Thyroid gland (tissue), 4 donors: ENCODE measurements at regions not wholly inside any gene's neighbourhood (a gene's known extent, or its start where the extent isn't known, plus 50 kb on each side); places are given as distances from the start of the nearest gene placed in this dataset.

Source experiments
- DNase-seq, 2 donors: peaks; one replicate each; pipeline ENCODE4 v3.0.0-alpha.2; 2019
- H3K27ac ChIP-seq, 3 donors: fragments of 200-600 bp; sonication (generic); 1 replicate in 2 of 3; 2 replicates in 1 of 3; pipeline ENCODE4 v1.5.1; 2016 to 2019; ENCODE audit warnings: mild to moderate bottlenecking in 1 of 3, moderate library complexity in 1 of 3
- H3K27me3 ChIP-seq: fragments of 200-600 bp; sonication (generic); one replicate; pipeline ENCODE4 v1.5.1; 2019
- H3K36me3 ChIP-seq, 2 donors: fragments of 200-600 bp; sonication (generic); one replicate each; pipeline ENCODE4 v1.5.1; 2016 to 2019
- H3K4me1 ChIP-seq, 2 donors: fragments of 200-600 bp; sonication (generic); one replicate each; pipeline ENCODE4 v1.5.1; 2017 to 2019
- H3K4me3 ChIP-seq, 3 donors: fragments of 200-600 bp; sonication (generic); replicated peaks in 1 of 3; 1 replicate in 2 of 3; 2 replicates in 1 of 3; pipeline ENCODE4 v1.5.1; 2016; ENCODE audit warnings: mild to moderate bottlenecking in 1 of 3
- H3K9me3 ChIP-seq: fragments of 200-600 bp; sonication (generic); one replicate; pipeline ENCODE4 v1.5.1; 2017
- POLR2A ChIP-seq, 2 donors: fragments of 450-650 bp; IDR thresholded peaks; one replicate each; pipeline ENCODE4 v1.6.1; 2017; ENCODE audit warnings: antibody characterized with exemption in 2 of 2, mild to moderate bottlenecking in 2 of 2, moderate library complexity in 1 of 2
- WGBS, 2 donors: methylation state at CpG; one replicate each; pipeline ENCODE4 v1.1.5; 2017; 5-methylcytosine and 5-hydroxymethylcytosine counted together
- intact Hi-C: fragments of 100-400 bp; cut with DNase I; formaldehyde crosslinking; loops from one replicate; pipeline ENCODE4 v1.15.1; 2023
- TF ChIP-seq, protein P1 (sequence below), 6 experiments: fragments of 200-600 bp in 3 of 6; fragments of 450-650 bp in 3 of 6; sonication (generic) in 3 of 6; IDR thresholded peaks; one replicate each; pipeline ENCODE4 v1.5.1; 2016 to 2019; ENCODE audit warnings: antibody characterized with exemption in 6 of 6, mild to moderate bottlenecking in 2 of 6, inconsistent platforms in 1 of 6, moderate library complexity in 1 of 6

DNA sequence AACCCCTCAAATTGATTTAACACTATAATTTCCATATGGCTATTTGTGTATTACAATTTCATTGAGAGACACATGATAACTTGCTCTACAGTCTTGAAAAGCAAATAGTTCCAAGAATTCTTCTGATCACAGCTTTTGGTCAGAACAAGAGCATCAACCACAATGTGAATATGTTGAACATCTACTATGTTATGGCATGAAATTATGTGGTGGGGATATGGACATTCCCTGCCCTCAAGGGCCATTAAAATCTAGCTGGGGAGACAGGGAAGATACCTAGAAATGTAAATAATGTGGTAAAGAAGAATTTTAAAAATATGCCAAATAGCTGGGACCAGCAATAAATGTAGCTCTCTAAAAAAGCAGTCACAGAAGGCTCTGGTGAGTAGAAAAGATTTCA, 262.2 kb downstream of the FZD1 start:
- Histone ChIP-seq H3K4me3 (no peak overlapping the region), H3K9me3 (no peaks in the 10 kb centered on the region), H3K4me1 (no peaks in the 10 kb centered on the region), H3K27ac (no peak overlapping the region), H3K36me3 (no peaks in the 10 kb centered on the region), H3K27me3 (no peaks in the 10 kb centered on the region)
- TF ChIP-seq POLR2A (IDR thresholded peaks at IDR 0.05), result no peak
- TF ChIP-seq, protein P1, sequence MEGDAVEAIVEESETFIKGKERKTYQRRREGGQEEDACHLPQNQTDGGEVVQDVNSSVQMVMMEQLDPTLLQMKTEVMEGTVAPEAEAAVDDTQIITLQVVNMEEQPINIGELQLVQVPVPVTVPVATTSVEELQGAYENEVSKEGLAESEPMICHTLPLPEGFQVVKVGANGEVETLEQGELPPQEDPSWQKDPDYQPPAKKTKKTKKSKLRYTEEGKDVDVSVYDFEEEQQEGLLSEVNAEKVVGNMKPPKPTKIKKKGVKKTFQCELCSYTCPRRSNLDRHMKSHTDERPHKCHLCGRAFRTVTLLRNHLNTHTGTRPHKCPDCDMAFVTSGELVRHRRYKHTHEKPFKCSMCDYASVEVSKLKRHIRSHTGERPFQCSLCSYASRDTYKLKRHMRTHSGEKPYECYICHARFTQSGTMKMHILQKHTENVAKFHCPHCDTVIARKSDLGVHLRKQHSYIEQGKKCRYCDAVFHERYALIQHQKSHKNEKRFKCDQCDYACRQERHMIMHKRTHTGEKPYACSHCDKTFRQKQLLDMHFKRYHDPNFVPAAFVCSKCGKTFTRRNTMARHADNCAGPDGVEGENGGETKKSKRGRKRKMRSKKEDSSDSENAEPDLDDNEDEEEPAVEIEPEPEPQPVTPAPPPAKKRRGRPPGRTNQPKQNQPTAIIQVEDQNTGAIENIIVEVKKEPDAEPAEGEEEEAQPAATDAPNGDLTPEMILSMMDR (IDR thresholded peaks at IDR 0.05), result no peak
- no peak for DNase-seq
- intact Hi-C loops, result no loop called here

DNA sequence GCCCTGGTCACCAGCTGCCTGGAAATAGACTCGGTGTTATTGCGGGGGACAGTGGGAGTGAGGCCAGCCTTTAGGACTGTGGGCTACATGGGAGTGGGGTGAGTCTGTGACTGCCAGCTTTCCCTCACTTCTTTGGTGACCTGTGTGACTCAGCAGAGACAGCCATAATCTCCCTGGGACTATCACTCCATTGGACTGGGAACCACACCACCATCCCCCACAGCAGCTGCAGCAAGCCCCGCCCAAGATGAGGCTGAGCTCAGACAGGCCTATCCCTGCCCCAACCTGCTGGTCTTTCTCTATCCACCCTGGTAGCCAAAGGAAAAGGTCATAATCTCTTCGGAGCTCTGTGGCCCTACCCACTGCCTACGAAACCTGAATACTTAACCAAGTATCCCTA, 263.2 kb downstream of the FZD1 start:
- intact Hi-C loops, result no loop called here
- no peak for DNase-seq
- Histone ChIP-seq H3K9me3 (no peaks in the 10 kb centered on the region), H3K27ac (no peak overlapping the region), H3K27me3 (no peaks in the 10 kb centered on the region), H3K4me1 (no peaks in the 10 kb centered on the region), H3K36me3 (no peaks in the 10 kb centered on the region), H3K4me3 (no peak overlapping the region)
- 96% methylated on average over 3 to 5 of the region's 5 CpGs for WGBS, 2 donors
- no peak for TF ChIP-seq POLR2A (IDR thresholded peaks at IDR 0.05)
- TF ChIP-seq, protein P1 (IDR thresholded peaks at IDR 0.05), result no peak

DNA sequence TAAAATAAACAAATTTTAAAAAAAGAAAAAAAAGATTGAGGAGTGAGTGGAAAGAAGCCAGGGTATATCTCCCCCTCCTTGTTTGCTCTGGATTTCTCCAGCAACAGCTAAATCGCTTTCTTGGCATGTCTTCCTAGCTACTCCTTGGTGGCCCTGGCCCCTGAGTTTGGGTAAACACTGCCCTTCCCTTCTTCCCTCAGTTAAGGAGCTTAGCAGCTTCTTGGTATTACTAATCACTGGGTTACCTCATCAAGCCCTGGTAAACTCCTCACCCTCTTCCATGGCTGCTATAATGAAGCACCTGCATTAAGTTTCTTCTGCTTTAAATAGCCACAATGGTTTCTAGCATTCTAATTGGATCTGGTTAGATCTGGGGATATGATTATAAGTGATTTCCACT, 269.8 kb downstream of the FZD1 start:
- Histone ChIP-seq H3K4me3 (no peak overlapping the region), H3K27me3 (no peaks in the 10 kb centered on the region), H3K27ac (no peak overlapping the region), H3K9me3 (no peaks in the 10 kb centered on the region), H3K4me1 (no peaks in the 10 kb centered on the region), H3K36me3 (no peaks in the 10 kb centered on the region)
- DNase-seq, result no peak
- WGBS, 2 donors, result 27 to 32% methylated on average over 1 of the region's 1 CpG
- intact Hi-C loops, result no loop called here
- no peak for TF ChIP-seq POLR2A (IDR thresholded peaks at IDR 0.05)
- TF ChIP-seq, protein P1 (IDR thresholded peaks at IDR 0.05), result no peak

DNA sequence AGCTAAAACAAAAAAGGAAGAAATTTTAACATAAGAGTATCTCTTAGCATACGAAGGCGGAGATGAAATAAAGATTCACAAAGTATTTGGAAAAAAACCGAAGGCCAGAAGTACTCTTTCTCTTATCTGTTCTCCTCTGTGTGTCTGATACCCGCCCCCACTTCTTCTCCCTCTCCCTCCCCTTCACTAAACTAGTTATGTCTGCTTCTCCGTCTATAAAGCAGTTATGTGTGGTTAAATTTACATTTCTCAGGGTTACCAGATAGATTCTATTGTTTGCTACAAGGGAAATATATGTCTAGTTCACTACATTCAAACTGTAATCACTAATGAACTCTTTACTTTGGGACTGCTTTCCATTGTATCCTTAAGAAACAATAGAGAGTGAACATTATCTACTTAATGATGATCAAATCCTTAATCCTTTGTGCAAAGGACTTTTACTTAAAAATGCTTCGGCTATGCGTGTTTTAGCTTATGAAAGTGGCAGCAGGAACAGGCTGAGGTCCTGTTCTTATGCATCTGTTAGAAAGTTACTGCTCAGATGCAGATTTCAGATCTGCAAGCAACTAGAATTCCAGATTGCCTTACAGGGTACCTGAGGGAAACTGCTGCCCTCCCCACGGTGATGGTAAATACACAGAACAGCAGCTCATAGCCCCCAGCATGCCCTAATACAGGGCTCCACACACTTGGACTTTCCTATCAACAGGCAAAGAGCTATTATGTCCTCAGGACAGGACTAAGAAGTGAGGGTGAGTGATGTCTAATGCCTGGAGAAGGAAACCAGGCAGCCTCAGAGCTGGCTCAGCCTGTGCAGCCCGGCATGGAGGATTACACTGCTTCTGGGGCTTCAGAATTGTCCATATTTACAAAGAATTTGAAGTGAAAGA, 273.3 kb downstream of the FZD1 start:
- Histone ChIP-seq H3K27me3 (no peaks in the 10 kb centered on the region), H3K9me3 (no peaks in the 10 kb centered on the region), H3K36me3 (no peaks in the 10 kb centered on the region), H3K4me1 (no peaks in the 10 kb centered on the region), H3K27ac (no peak overlapping the region), H3K4me3 (no peak overlapping the region)
- 73 to 77% methylated on average over 9 of the region's 9 CpGs for WGBS, 2 donors
- intact Hi-C loops, result no loop called here
- DNase-seq, result no peak
- TF ChIP-seq POLR2A (IDR thresholded peaks at IDR 0.05), result no peak
- TF ChIP-seq, protein P1 (IDR thresholded peaks at IDR 0.05), result no peak

DNA sequence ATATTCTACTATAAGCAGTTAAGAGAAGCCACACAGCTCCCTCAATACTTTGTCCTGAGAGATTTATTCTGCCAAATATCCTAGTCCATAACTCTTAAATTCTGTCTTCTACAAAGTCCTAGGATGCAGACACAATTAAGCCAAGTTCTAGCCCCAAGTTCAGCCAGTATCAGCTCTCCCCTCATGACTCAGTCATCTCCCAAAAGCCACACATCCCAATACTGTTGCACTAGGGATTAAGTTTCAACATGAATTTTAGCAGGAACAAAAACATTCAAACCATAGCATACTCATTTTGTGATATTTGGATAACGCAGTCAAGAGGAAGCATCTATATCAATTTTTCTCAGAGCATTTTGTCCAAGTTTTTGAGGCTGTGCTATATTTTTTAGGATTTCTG, 277.4 kb downstream of the FZD1 start:
- TF ChIP-seq, protein P1 (IDR thresholded peaks at IDR 0.05), result no peak
- TF ChIP-seq POLR2A (IDR thresholded peaks at IDR 0.05), result no peak
- no peak for DNase-seq
- Histone ChIP-seq H3K4me1 (no peaks in the 10 kb centered on the region), H3K27ac (no peak overlapping the region), H3K27me3 (no peaks in the 10 kb centered on the region), H3K4me3 (no peak overlapping the region), H3K9me3 (no peaks in the 10 kb centered on the region), H3K36me3 (no peaks in the 10 kb centered on the region)
- intact Hi-C loops, result no loop called here
- WGBS, 2 donors, result 85 to 90% methylated on average over 1 of the region's 1 CpG
